K562 (cell line): ENCODE measurements at regions not wholly inside any gene's neighbourhood (a gene's known extent, or its start where the extent isn't known, plus 50 kb on each side); places are given as distances from the start of the nearest gene placed in this dataset.

ENCODE experiments used
- BMI1 ChIP-seq: fragments of 150-350 bp; IDR thresholded peaks from 2 replicates; pipeline ENCODE4 v1.6.1; 2014; ENCODE audit warnings: low read length
- C11orf30 ChIP-seq: fragments of 450-650 bp; IDR thresholded peaks from 2 replicates; pipeline ENCODE4 v1.6.1; 2016; ENCODE audit warnings: low read depth, mild to moderate bottlenecking
- CHD4 ChIP-seq: fragments of 200-600 bp; sonication (generic); IDR thresholded peaks from 3 replicates; pipeline ENCODE4 v1.6.1; 2012; ENCODE audit warnings: low read depth, mild to moderate bottlenecking, mixed read lengths, low read length, inconsistent platforms; ENCODE audit not compliant: insufficient read depth, insufficient replicate concordance, poor library complexity, severe bottlenecking
- GATAD2A ChIP-seq: fragments of 450-650 bp; IDR thresholded peaks from 2 replicates; pipeline ENCODE4 v1.6.1; 2017
- ILK ChIP-seq: fragments of 450-650 bp; IDR thresholded peaks from 2 replicates; pipeline ENCODE4 v1.6.1; 2016; ENCODE audit warnings: missing genetic modification characterization, low read depth, mild to moderate bottlenecking, missing compliant biosample characterization, moderate library complexity, borderline replicate concordance
- POLR2AphosphoS5 ChIP-seq: IDR thresholded peaks from 2 replicates; pipeline ENCODE4 v1.6.1; 2011; ENCODE audit warnings: mild to moderate bottlenecking, low read depth, low read length, moderate library complexity; ENCODE audit not compliant: control insufficient read depth, insufficient read depth
- SIN3B ChIP-seq: fragments of 450-650 bp; IDR thresholded peaks from 2 replicates; pipeline ENCODE4 v1.6.1; 2017; ENCODE audit warnings: low read depth, mild to moderate bottlenecking, moderate library complexity
- TAF7 ChIP-seq: fragments of 450-650 bp; IDR thresholded peaks from 2 replicates; pipeline ENCODE4 v1.6.1; 2016; ENCODE audit warnings: missing genetic modification characterization, missing compliant biosample characterization
- YY1 ChIP-seq, 3 experiments: IDR thresholded peaks; 2 replicates each; pipeline ENCODE4 v1.6.1; 2011; ENCODE audit warnings: low read length in 2 of 3, mild to moderate bottlenecking in 2 of 3, moderate library complexity in 2 of 3, borderline replicate concordance in 1 of 3, control low read depth in 1 of 3, low read depth in 1 of 3; ENCODE audit not compliant: insufficient read depth in 3 of 3, insufficient replicate concordance in 2 of 3, control insufficient read depth in 1 of 3, insufficient read length in 1 of 3; ENCODE audit errors: extremely low read depth in 1 of 3
- TF ChIP-seq, protein P1 (sequence below): fragments of 450-650 bp; IDR thresholded peaks from 2 replicates; pipeline ENCODE4 v1.6.1; 2016; ENCODE audit warnings: low read depth, mild to moderate bottlenecking, moderate library complexity
- TF ChIP-seq, protein P2 (sequence below): fragments of 250-450 bp; sonication (Bioruptor Pico); IDR thresholded peaks from 2 replicates; pipeline ENCODE4 v1.6.1; 2021; ENCODE audit warnings: mild to moderate bottlenecking
- TF ChIP-seq, protein P3 (sequence below): fragments of 450-650 bp; formaldehyde crosslinking; IDR thresholded peaks from 2 replicates; pipeline ENCODE4 v1.4.0; 2022; ENCODE audit warnings: mild to moderate bottlenecking, moderate library complexity
- TF ChIP-seq, protein P4 (sequence below): sonication (generic); formaldehyde crosslinking; IDR thresholded peaks from 2 replicates; pipeline ENCODE4 v1.8.0; 2022; ENCODE audit warnings: mild to moderate bottlenecking, missing genetic modification reagents, borderline replicate concordance
- TF ChIP-seq, protein P5 (sequence below): fragments of 450-650 bp; formaldehyde crosslinking; IDR thresholded peaks from 2 replicates; pipeline ENCODE4 v1.4.0; 2022; ENCODE audit warnings: missing genetic modification characterization
- TF ChIP-seq, protein P6 (sequence below), 2 experiments: fragments of 250-450 bp in 1 of 2; fragments of 450-650 bp in 1 of 2; sonication (Bioruptor Pico) in 1 of 2; IDR thresholded peaks; 2 replicates each; pipeline versions ENCODE4 v1.6.1 to v1.8.0; 2016 to 2021; ENCODE audit warnings: mild to moderate bottlenecking in 2 of 2, moderate library complexity in 2 of 2, missing compliant biosample characterization in 1 of 2, missing genetic modification characterization in 1 of 2
- TF ChIP-seq, protein P7 (sequence below): sonication (generic); formaldehyde crosslinking; IDR thresholded peaks from 2 replicates; pipeline ENCODE4 v1.8.0; 2022; ENCODE audit warnings: mild to moderate bottlenecking, missing genetic modification reagents

DNA sequence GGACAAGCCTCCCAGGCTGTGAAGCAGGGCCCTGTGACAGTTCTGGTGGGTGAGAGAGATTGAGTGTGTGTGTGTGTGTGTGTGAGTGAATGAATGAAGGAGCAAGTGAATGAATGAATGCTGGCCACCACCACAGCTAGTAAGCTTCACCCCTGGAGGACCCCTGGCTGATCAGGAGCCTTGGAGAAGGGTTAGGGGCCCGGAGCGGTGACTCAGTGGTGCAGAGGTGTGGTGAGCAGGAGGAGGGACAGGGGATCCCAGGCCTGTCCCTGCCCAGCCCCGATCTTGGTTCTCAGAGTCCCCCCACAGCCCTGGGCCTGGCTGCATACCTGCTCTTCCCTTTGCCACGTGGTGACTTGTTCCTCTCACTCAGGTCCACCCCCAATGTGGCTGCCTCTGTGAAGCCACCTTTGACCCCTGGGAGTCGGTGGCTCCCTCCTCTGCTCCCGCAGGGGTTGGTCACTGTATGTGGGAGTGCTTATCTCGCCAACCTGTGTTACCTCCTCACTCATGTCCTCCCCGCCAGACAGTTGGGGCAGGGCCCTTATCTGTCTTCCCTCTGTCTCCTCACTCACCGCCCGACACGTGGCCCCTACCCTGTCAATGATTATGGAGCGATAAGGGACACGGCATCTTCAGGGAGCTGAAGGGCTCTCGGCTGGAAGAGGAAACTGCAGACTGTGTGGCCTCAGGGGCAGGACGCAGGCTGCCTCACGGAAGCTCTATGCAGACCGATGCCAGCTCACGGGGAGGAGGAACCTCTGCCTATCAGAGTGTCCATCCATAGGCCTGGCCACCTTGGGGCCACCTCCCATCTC lies 99.9 kb upstream of the PITX1 start (continued):
- TF ChIP-seq, protein P1, sequence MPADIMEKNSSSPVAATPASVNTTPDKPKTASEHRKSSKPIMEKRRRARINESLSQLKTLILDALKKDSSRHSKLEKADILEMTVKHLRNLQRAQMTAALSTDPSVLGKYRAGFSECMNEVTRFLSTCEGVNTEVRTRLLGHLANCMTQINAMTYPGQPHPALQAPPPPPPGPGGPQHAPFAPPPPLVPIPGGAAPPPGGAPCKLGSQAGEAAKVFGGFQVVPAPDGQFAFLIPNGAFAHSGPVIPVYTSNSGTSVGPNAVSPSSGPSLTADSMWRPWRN, result peak; percentile 100
- TF ChIP-seq, protein P2, sequence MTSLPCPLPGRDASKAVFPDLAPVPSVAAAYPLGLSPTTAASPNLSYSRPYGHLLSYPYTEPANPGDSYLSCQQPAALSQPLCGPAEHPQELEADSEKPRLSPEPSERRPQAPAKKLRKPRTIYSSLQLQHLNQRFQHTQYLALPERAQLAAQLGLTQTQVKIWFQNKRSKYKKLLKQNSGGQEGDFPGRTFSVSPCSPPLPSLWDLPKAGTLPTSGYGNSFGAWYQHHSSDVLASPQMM, result no peak
- no peak for TF ChIP-seq BMI1
- no peak for TF ChIP-seq C11orf30
- peak; percentile 98 for TF ChIP-seq GATAD2A
- TF ChIP-seq, protein P3, sequence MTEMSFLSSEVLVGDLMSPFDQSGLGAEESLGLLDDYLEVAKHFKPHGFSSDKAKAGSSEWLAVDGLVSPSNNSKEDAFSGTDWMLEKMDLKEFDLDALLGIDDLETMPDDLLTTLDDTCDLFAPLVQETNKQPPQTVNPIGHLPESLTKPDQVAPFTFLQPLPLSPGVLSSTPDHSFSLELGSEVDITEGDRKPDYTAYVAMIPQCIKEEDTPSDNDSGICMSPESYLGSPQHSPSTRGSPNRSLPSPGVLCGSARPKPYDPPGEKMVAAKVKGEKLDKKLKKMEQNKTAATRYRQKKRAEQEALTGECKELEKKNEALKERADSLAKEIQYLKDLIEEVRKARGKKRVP (CRISPR knock-in tag), result peak; percentile 73; the same call in 1 of the 2 replicates
- TF ChIP-seq, protein P4, sequence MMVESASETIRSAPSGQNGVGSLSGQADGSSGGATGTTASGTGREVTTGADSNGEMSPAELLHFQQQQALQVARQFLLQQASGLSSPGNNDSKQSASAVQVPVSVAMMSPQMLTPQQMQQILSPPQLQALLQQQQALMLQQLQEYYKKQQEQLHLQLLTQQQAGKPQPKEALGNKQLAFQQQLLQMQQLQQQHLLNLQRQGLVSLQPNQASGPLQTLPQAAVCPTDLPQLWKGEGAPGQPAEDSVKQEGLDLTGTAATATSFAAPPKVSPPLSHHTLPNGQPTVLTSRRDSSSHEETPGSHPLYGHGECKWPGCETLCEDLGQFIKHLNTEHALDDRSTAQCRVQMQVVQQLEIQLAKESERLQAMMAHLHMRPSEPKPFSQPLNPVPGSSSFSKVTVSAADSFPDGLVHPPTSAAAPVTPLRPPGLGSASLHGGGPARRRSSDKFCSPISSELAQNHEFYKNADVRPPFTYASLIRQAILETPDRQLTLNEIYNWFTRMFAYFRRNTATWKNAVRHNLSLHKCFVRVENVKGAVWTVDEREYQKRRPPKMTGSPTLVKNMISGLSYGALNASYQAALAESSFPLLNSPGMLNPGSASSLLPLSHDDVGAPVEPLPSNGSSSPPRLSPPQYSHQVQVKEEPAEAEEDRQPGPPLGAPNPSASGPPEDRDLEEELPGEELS (CRISPR knock-in tag), result 0 out of 2 replicates have a peak, but pooled peaks have one; percentile 88
- TF ChIP-seq TAF7, result 0 out of 2 replicates have a peak, but pooled peaks have one; percentile 16
- TF ChIP-seq CHD4, result no peak
- TF ChIP-seq, protein P5, sequence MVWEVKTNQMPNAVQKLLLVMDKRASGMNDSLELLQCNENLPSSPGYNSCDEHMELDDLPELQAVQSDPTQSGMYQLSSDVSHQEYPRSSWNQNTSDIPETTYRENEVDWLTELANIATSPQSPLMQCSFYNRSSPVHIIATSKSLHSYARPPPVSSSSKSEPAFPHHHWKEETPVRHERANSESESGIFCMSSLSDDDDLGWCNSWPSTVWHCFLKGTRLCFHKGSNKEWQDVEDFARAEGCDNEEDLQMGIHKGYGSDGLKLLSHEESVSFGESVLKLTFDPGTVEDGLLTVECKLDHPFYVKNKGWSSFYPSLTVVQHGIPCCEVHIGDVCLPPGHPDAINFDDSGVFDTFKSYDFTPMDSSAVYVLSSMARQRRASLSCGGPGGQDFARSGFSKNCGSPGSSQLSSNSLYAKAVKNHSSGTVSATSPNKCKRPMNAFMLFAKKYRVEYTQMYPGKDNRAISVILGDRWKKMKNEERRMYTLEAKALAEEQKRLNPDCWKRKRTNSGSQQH (CRISPR knock-in tag), result peak; percentile 94
- peak; percentile 100 for TF ChIP-seq POLR2AphosphoS5
- no peak for TF ChIP-seq ILK (tag)
- TF ChIP-seq, protein P6, sequence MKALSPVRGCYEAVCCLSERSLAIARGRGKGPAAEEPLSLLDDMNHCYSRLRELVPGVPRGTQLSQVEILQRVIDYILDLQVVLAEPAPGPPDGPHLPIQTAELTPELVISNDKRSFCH (CRISPR knock-in tag; IDR thresholded peaks at IDR 0.05), result no peak
- TF ChIP-seq, protein P6 (tag; IDR thresholded peaks at IDR 0.05), result peak; percentile 99
- TF ChIP-seq, protein P7, sequence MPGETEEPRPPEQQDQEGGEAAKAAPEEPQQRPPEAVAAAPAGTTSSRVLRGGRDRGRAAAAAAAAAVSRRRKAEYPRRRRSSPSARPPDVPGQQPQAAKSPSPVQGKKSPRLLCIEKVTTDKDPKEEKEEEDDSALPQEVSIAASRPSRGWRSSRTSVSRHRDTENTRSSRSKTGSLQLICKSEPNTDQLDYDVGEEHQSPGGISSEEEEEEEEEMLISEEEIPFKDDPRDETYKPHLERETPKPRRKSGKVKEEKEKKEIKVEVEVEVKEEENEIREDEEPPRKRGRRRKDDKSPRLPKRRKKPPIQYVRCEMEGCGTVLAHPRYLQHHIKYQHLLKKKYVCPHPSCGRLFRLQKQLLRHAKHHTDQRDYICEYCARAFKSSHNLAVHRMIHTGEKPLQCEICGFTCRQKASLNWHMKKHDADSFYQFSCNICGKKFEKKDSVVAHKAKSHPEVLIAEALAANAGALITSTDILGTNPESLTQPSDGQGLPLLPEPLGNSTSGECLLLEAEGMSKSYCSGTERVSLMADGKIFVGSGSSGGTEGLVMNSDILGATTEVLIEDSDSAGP (CRISPR knock-in tag), result peak; percentile 75; the same call in 1 of the 2 replicates
- TF ChIP-seq SIN3B, result no peak
- TF ChIP-seq YY1 (IDR thresholded peaks at IDR 0.05; ENCODE audit: borderline replicate concordance in 1 of 3, control insufficient read depth in 1 of 3, extremely low read depth in 1 of 3, insufficient read depth in 3 of 3, insufficient read length in 1 of 3, insufficient replicate concordance in 2 of 3, low read depth in 1 of 3, low read length in 2 of 3), result peak; percentile 25 to 78 (median 65)
